Activated CD8-positive, alpha-beta T cell treated with anti-CD3 and anti-CD28 coated beads for 36 hours (primary cell): ENCODE measurements at regions not wholly inside any gene's neighbourhood (a gene's known extent, or its start where the extent isn't known, plus 50 kb on each side); places are given as distances from the start of the nearest gene placed in this dataset.

Source experiments
- ATAC-seq: fragments of 200-7000 bp; cut with Tn5 transposase; one replicate; pipeline ENCODE4 v1.10.0; 2021; ENCODE audit warnings: mild to moderate bottlenecking, moderate library complexity
- CTCF ChIA-PET: fragments of 350-600 bp; sonication (Branson Sonifier 250); formaldehyde crosslinking; loops from one replicate; lab custom pipeline; 2021; ENCODE audit warnings: antibody characterized with exemption; lab: Charles Lee
- POLR2A ChIA-PET: fragments of 350-600 bp; sonication (Branson Sonifier 250); formaldehyde crosslinking; loops from one replicate; lab custom pipeline; 2021; ENCODE audit warnings: antibody characterized with exemption; lab: Charles Lee
- DNase-seq: peaks from one replicate; pipeline ENCODE4 v3.0.0-alpha.2; 2020
- H3K27ac Mint-ChIP-seq: one replicate; pipeline ENCODE4 v1.8.0; 2021; ENCODE audit warnings: mild to moderate bottlenecking, mixed read lengths
- H3K27me3 Mint-ChIP-seq: one replicate; pipeline ENCODE4 v1.8.0; 2021; ENCODE audit warnings: mixed read lengths
- H3K36me3 Mint-ChIP-seq: one replicate; pipeline ENCODE4 v1.8.0; 2021; ENCODE audit warnings: low read depth, mixed read lengths
- H3K4me1 Mint-ChIP-seq: one replicate; pipeline ENCODE4 v1.8.0; 2021; ENCODE audit warnings: low read depth, mixed read lengths
- H3K4me3 Mint-ChIP-seq: one replicate; pipeline ENCODE4 v1.8.0; 2021; ENCODE audit warnings: mild to moderate bottlenecking, moderate library complexity, mixed read lengths
- H3K9me3 Mint-ChIP-seq: one replicate; pipeline ENCODE4 v1.8.0; 2021; ENCODE audit warnings: mixed read lengths
- intact Hi-C: fragments of 100-400 bp; cut with micrococcal nuclease; formaldehyde crosslinking; loops from one replicate; pipeline ENCODE4 v1.10.0; 2022
- TF ChIP-seq, protein P1 (sequence below): fragments of 200-600 bp; IDR thresholded peaks from one replicate; pipeline ENCODE4 v1.8.0; 2022; ENCODE audit warnings: antibody characterized with exemption, mild to moderate bottlenecking

DNA sequence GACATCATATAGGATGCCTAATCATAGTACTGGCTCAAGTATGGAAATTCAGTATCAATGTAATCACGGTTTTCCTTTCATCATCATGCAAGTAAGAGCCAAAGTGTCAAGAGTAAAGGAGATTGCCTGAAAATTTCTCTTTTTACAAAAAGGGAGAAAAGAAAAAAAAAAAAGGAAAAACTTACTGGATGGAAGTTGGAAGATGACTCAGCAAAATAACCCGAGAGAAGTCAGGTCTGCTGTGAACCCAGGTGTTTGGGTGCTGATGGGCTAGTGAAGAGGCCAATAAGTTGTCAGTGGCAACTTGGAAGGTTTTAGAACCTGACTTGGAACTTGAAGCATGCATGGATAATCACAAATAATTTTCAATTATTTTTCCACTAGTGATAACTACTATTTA, 441.9 kb upstream of the SLC14A2 start:
- DNase-seq (no peak), ATAC-seq (no peak)
- Mint-ChIP-seq H3K27ac (no peak overlapping the region), H3K36me3 (no peaks in the 10 kb centered on the region), H3K4me3 (no peak overlapping the region), H3K27me3 (peaks cover 4% of the 10 kb centered on the region), H3K9me3 (no peaks in the 10 kb centered on the region), H3K4me1 (peaks cover 2% of the 10 kb centered on the region)
- intact Hi-C loops = no loop called here
- TF ChIP-seq, protein P1, sequence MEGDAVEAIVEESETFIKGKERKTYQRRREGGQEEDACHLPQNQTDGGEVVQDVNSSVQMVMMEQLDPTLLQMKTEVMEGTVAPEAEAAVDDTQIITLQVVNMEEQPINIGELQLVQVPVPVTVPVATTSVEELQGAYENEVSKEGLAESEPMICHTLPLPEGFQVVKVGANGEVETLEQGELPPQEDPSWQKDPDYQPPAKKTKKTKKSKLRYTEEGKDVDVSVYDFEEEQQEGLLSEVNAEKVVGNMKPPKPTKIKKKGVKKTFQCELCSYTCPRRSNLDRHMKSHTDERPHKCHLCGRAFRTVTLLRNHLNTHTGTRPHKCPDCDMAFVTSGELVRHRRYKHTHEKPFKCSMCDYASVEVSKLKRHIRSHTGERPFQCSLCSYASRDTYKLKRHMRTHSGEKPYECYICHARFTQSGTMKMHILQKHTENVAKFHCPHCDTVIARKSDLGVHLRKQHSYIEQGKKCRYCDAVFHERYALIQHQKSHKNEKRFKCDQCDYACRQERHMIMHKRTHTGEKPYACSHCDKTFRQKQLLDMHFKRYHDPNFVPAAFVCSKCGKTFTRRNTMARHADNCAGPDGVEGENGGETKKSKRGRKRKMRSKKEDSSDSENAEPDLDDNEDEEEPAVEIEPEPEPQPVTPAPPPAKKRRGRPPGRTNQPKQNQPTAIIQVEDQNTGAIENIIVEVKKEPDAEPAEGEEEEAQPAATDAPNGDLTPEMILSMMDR = no peak
- POLR2A ChIA-PET = no interaction called here
- CTCF ChIA-PET = interaction anchor here (1.2 kb wide), 1 partner anchor 40 kb away, joined by 3 read pairs; no protein-coding TSS in a partner anchor

DNA sequence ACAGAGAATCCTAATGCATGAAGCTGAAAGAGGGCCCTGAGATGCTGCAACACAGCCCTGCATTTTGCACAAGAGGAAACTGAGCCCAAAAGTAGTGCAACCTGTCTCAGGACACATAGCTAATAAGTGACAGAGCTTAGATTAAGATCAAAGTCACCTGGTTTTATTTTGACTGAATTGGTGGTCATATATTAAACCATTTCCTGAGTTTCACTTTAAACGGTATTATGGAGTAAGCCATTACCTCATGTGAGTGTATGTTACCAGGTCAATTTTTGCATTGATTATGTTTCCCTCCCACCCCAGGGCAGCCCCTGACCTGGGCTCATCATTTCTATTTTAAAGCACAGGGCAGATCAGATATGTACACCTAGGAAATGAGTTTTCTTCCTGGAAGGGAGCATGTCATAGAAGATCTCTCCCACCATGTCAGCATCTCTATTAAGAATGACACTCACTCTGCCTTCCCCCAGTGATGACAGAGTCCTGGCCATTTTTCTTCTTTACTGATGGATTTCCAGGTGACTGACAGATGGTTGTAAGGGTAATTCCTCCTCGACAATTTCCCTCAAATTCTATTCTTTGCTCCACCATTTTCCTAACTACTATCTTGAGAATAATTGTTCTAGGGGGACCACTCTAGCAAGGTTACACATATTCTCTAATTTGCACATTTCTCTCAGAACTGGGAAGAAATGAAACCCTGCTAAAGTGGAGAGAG, 441.3 kb upstream of the SLC14A2 start:
- Mint-ChIP-seq H3K27ac (no peak overlapping the region), H3K4me3 (no peak overlapping the region), H3K4me1 (peaks cover 2% of the 10 kb centered on the region), H3K36me3 (no peaks in the 10 kb centered on the region), H3K27me3 (peaks cover 4% of the 10 kb centered on the region), H3K9me3 (no peaks in the 10 kb centered on the region)
- POLR2A ChIA-PET = no interaction called here
- CTCF ChIA-PET = no interaction called here
- intact Hi-C loops = no loop called here
- no peak for DNase-seq
- ATAC-seq = peak; percentile 70
- TF ChIP-seq, protein P1 = no peak

DNA sequence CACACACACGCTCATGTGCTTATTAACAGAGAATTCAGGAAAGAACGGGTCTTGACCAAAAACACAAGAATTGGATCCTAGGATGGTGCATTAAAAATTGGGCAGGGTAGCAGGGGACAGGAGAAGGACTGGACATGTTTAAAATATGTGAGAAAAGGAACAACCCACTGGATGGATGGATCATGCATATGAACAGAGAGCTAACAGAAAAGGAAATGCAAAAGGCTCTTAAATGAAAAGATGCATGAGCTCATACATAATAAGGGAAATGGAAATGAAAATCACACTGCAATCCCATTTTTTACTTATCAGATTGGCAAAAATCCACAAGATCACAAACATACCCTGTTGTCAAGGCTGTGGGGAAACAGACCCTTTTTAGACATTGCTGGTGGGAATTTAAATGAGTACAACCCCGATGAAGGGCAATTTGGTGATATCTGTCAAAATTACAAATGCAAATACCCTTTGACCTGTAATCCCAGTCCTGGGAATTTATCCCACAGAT, 440.6 kb upstream of the SLC14A2 start:
- ChIA-PET CTCF (no interaction called here), POLR2A (no interaction called here)
- intact Hi-C loops = no loop called here
- no peaks in the 10 kb centered on the region for H3K9me3 Mint-ChIP-seq
- no peaks in the 10 kb centered on the region for H3K36me3 Mint-ChIP-seq
- DNase-seq (no peak), ATAC-seq (no peak)
- peaks cover 4% of the 10 kb centered on the region for H3K27me3 Mint-ChIP-seq
- TF ChIP-seq, protein P1 = no peak
- H3K27ac Mint-ChIP-seq = no peak overlapping the region
- no peak overlapping the region for H3K4me3 Mint-ChIP-seq
- H3K4me1 Mint-ChIP-seq = peaks cover 2% of the 10 kb centered on the region

DNA sequence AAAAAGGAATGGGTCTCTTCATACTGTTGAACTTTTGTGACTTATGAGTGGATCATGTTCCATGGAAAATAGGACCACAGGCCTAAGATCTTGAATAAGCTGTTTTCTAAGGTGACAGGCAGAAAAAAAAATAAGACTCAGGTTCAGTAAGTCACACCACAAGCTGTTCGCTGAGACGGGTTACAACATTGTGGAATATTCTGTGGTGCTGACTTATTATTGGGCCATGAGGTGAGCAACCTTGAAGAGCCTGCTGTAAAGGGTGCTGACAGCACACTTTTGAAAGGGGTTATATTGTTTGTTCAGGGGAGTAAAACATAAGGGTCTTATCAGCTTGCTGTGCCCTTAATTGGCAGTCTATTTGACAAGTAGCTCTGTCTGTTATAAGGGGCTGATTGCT, 439.8 kb upstream of the SLC14A2 start:
- ATAC-seq = no peak
- H3K27ac Mint-ChIP-seq = no peak overlapping the region
- ChIA-PET POLR2A (no interaction called here), CTCF (no interaction called here)
- peaks cover 4% of the 10 kb centered on the region for H3K27me3 Mint-ChIP-seq
- TF ChIP-seq, protein P1 = no peak
- DNase-seq = no peak
- intact Hi-C loops = no loop called here
- no peaks in the 10 kb centered on the region for H3K36me3 Mint-ChIP-seq
- H3K9me3 Mint-ChIP-seq = no peaks in the 10 kb centered on the region
- H3K4me1 Mint-ChIP-seq = peaks cover 2% of the 10 kb centered on the region
- H3K4me3 Mint-ChIP-seq = no peak overlapping the region

DNA sequence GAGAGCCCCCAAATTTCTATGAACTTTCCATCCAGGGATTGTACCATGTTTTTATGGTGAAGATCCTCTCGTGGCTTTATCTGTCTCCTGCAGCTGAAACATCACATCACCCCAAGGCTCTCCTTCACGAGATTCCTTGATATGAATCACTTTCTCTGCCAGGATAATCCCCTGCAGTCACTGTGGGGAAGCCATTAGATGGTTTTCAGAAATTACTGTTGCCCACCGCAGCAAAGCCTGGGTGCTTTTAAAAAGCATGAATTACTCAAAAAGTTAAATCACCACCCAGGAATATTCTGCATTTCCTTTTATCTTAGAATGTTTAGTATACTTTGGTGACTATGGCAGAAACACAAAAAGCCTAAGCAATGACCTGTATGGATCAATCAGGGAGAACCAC, 428.4 kb upstream of the SLC14A2 start:
- CTCF ChIA-PET = no interaction called here
- no peaks in the 10 kb centered on the region for H3K36me3 Mint-ChIP-seq
- POLR2A ChIA-PET = no interaction called here
- no peaks in the 10 kb centered on the region for H3K9me3 Mint-ChIP-seq
- TF ChIP-seq, protein P1 = no peak
- ATAC-seq (no peak), DNase-seq (no peak)
- peaks cover 2% of the 10 kb centered on the region for H3K27me3 Mint-ChIP-seq
- H3K4me3 Mint-ChIP-seq = no peak overlapping the region
- H3K27ac Mint-ChIP-seq = no peak overlapping the region
- intact Hi-C loops = no loop called here
- H3K4me1 Mint-ChIP-seq = no peaks in the 10 kb centered on the region
